ENCODE measurements at regions not wholly inside any gene's neighbourhood (a gene's known extent, or its start where the extent isn't known, plus 50 kb on each side); places are given as distances from the start of the nearest gene placed in this dataset.

DNA sequence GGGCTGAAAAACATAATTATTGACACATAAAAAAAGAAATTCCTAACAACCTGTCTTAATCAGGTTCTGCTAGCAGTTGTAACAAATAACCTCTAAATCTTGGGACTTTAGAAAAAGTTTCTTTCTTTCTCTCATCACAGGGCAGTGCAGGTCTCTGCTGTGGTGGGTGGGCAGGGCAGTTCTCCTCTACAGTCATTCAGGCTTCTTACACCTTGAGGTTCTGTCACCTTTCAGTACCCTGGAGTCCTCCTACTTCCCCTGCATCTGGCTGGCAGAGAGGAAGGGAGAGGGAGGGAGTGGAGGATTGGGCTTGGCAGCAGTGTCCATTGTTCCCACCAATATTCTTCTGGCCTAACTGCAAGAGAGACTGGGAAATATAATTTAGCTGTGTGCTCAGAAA, 112.2 kb upstream of the ANKRD55 start:
- TF ChIP-seq, protein P1, sequence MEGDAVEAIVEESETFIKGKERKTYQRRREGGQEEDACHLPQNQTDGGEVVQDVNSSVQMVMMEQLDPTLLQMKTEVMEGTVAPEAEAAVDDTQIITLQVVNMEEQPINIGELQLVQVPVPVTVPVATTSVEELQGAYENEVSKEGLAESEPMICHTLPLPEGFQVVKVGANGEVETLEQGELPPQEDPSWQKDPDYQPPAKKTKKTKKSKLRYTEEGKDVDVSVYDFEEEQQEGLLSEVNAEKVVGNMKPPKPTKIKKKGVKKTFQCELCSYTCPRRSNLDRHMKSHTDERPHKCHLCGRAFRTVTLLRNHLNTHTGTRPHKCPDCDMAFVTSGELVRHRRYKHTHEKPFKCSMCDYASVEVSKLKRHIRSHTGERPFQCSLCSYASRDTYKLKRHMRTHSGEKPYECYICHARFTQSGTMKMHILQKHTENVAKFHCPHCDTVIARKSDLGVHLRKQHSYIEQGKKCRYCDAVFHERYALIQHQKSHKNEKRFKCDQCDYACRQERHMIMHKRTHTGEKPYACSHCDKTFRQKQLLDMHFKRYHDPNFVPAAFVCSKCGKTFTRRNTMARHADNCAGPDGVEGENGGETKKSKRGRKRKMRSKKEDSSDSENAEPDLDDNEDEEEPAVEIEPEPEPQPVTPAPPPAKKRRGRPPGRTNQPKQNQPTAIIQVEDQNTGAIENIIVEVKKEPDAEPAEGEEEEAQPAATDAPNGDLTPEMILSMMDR (conservative IDR thresholded peaks at IDR 0.05; ENCODE audit: low read length), result no peak
- no peak overlapping the region for H3K4me3 ChIP-seq (ENCODE audit: low read length)

DNA sequence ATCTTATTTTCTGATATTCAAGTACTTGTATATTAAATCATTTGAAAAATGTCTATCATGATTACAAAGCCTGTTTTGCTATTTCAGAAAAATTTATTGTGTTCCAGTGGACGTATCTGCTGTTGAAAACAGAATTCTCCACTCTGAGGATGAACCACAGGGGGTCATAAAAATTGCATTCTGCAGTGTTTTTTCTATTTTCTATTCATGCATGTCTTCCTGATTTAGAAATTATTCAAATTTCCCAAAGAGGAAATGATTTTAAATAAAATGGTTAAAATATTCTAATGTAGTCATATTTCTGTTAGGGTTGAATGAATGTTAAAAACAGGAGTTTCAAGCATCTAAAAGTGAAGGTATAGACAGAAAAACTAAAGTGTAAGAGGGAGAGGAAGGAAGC, 111.5 kb upstream of the ANKRD55 start:
- TF ChIP-seq, protein P1 (conservative IDR thresholded peaks at IDR 0.05; ENCODE audit: low read length), result no peak
- no peak for DNase-seq (ENCODE audit: low read depth)
- H3K4me3 ChIP-seq (ENCODE audit: low read length), result no peak overlapping the region

More for the DNA sequence above, 112.2 kb upstream of the ANKRD55 start:
- no peak for DNase-seq (ENCODE audit: low read depth)

DNA sequence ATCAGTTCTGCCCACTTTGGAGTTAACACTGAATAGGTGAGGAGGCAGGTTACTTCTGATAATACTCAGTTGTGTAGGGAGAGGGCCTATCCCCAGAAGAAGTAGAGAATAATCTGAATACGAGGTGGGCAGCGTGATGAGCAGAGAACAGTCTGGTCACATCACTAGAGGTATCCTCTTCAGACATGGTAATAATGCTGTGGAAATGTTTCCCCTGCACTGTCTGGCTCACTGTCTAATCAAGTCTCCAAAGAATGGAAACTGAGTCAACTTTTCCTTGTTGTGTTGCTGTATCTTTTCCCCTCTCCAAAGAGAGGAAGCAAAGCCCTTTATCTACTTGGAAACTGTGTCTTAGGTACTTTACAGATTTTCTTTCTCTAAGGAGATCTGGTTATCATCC, 110.9 kb upstream of the ANKRD55 start:
- TF ChIP-seq, protein P1 (conservative IDR thresholded peaks at IDR 0.05; ENCODE audit: low read length), result no peak
- no peak for DNase-seq (ENCODE audit: low read depth)
- H3K4me3 ChIP-seq (ENCODE audit: low read length), result no peak overlapping the region

DNA sequence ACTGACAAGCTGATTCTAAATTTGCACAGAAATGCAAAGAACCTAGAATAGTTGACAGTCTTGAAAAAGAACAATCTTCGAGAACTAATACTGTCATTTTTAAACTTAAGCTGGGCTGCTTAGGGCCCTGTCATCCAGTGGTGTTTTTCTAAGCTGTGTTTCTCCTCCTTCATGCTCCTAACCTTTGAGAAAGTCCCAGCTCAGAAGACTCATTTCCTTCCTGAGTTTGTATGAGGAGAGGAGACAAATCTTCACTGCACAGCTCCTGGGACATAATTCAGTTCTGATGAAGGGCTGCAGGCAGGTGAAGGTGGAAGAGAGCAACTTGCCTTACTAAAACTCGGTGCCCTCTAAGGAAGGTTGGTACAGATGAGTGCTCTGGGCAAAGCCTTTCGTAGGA, 109.5 kb upstream of the ANKRD55 start:
- TF ChIP-seq, protein P1 (conservative IDR thresholded peaks at IDR 0.05; ENCODE audit: low read length), result no peak
- DNase-seq (ENCODE audit: low read depth), result no peak
- H3K4me3 ChIP-seq (ENCODE audit: low read length), result no peak overlapping the region

DNA sequence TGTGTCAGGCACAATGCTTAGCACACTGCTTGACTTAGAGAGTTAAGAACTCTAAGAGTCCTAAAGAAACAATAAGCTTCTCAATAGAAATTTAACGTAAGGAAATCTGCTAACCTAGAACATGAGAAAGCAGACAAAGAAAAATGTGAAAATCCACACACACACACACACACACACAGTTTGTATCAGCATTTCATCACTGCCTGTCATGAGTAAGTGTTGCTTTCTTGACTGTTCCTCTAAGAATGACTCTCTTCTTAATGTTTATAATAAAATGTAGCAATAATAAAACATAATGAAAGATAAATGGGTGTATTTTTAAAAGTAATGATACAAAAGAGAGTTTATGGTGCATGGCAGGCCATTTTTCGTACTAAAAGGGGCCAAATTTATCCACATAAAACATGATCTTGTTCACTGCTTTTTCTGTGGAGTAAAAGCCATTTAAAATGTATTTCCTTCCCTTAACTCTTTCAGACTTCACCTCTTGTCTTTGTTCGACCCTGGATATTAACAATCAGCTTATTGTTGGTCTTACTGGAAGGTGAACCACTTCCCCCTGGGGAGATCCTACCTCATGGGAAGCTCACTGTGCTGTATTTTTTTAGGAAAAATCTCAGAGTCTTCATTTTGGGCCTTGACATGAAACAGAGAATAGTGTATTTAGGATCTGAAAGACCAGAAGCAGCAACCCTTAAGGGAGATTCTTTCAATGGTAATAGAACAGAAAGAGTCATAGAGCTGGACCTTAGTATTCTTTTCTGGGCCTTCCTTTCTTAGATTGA, 107.3 kb upstream of the ANKRD55 start:
- DNase-seq (ENCODE audit: low read depth), result no peak
- H3K4me3 ChIP-seq (ENCODE audit: low read length), result no peak overlapping the region
- TF ChIP-seq, protein P1 (conservative IDR thresholded peaks at IDR 0.05; ENCODE audit: low read length), result no peak

DNA sequence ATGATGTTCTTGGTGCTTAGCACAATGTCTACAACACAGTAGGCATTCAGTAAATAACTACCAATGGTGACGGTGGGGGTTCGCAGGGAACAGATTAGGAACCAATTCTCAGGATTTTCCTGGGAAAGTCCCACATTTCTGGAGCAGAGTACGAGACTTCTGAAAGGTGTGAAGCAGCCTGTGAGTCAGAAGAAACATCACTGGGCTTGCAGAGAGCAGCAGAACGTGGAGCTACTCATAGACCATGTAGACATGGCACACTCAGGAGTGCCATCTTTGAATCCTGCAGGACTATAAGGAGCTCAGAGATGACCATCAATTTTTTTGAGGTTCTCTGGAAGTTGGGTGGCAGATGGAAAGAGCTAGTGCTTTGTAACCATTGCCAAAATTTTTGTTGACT, 106.6 kb upstream of the ANKRD55 start:
- H3K4me3 ChIP-seq (ENCODE audit: low read length), result no peak overlapping the region
- DNase-seq (ENCODE audit: low read depth), result no peak
- TF ChIP-seq, protein P1 (conservative IDR thresholded peaks at IDR 0.05; ENCODE audit: low read length), result no peak

DNA sequence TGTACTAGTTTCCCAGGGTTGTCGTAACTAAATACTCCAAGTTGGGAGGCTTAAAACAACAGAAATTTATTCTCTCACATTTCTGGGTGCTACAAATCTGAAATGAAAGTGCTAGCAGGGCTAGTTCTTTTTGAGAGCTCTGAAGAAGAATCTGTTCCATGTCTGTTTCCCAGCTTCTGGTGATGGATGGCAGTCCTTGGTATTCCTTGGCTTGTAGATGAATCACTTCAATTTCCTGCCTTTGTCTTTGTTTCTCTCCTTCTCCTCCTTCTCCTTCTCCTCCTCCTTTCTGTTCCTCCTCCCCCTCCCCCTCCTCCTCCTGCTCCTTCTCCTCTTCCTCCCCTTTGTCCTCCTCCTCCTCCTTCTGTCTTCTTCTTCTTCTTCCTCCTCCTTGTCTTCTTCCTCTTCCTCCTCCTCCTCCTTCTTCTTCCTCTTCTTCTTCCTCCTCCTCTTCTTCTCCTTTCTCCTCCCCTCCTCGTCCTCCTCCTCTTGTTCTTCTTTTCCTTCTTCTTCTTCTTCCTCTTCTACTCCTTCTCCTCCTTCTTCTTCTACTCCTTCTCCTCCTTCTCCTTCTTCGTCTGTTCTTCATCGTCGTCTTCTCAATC, 104.7 kb upstream of the ANKRD55 start:
- no peak overlapping the region for H3K4me3 ChIP-seq (ENCODE audit: low read length)
- no peak for DNase-seq (ENCODE audit: low read depth)
- TF ChIP-seq, protein P1 (conservative IDR thresholded peaks at IDR 0.05; ENCODE audit: low read length), result no peak
